HG03575 (cell line): ENCODE measurements at regions not wholly inside any gene's neighbourhood (a gene's known extent, or its start where the extent isn't known, plus 50 kb on each side); places are given as distances from the start of the nearest gene placed in this dataset.

Source experiments
- ATAC-seq: cut with Tn5 transposase; IDR thresholded peaks from one replicate; pipeline ENCODE4 v1.9.1; 2021; ENCODE audit not compliant: unreplicated experiment, insufficient number of reproducible peaks, low FRiP score; ENCODE audit errors: extremely low read depth

DNA sequence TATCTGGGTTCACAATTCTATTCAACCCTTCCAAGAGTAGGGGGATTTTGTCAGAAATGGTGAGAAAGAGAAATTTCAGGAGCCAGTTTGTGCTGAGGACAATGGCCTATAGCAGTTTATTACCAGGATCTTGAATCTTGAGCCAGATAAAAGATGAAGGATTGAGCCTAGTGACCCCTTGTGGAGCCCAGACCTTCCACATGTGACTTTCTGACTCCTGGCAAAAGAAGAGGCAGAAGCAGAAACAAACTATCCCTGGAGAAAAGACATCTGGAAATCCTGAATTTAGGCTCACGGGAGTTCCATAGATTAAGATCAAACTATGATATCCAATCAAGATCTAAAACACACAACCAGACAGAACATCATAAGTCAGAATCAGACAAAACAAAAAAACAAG, 60.9 kb upstream of the CHRM2 start:
- ATAC-seq, result no peak

DNA sequence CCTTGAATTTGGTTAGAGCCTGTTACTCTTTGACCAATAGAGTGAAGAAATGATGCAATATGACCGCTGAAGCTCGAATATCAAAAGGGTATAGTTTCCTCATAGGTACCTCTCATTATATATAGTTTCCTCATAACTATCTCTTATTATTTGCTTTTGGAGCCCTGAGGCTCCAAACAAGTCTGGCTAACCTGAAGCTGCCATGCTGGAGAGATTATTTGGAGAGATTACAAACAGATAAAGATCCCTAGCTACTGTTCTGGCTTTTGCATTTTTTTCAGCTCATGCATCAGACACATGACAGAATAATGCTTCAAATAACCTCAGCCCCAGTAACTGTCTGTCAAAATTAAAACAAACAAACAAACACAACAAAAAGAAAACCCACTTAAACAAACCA, 65.4 kb upstream of the CHRM2 start:
- ATAC-seq, result no peak

DNA sequence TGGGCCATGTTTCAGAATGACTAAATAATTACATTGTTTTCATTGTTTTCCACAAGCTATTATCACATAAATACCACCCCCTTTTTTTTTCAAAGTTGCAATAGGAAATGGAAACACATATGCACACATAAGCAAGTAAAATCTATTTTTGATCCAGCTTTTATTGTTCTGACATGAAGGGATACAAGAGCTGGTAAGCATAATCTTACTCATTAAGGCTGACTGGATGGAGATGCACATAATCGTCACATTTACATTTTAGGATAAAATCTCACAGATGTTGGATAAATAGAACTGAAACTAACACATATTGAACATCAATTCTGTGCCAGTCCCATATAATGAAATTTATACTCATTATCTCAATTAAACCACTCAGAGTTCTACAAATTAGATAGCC, 84.5 kb upstream of the CHRM2 start:
- ATAC-seq, result no peak

DNA sequence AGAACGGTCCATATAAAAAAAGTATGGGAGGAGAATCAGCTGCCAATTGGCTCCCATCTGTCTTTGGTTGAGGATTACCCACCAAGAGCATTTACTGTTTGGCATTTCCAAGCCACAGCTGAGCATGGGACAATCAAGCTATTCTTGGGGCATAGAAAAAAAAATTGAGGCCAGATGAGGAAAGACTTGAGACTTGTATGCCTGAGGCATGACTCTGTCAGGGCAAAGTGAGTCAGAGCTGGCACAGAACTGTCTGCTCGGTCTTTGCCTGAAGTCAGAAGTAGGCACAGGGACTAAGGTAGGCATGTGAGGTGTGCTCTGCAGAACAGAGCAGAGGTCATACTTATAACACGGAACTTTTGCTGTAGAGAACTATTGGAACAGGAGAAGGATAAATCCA, 126.5 kb upstream of the CHRM2 start:
- no peak for ATAC-seq

DNA sequence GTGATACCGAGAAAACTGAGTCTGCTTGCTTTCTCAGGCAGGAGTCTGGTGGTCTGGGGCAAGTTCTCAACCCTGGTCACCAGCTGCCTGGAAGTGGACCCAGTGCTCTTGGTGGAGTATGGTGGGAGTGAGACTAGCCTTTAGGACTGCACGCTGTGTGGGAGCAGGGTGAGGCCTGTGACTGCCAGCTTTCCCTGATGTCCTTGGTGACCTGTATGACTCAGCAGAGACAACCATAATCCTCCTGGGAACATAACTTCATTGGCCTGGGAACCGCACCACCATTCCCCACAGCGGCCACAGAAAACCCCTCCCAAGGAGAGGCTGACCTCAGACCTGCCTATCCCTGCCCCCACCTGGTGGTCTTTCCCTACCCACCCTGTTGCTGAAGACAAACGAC, 139.5 kb upstream of the CHRM2 start:
- ATAC-seq, result no peak

DNA sequence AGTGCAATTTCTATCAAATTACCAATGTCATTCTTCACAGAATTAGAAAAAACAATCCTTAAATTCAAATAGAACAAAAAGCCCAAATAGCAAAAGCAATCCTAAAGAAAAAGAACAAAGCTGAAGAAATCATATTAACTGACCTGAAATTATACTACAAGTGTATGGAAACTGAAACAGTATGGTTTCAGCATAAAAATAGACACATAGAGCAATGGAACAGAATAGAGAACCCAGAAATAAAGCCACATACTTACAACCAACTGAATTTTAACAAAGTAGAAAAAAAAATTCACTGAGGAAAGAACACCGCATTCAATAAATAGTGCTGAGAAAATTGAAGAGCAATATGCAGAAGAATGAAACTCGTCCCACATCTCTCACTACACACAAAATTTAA, 142.0 kb upstream of the CHRM2 start:
- ATAC-seq, result no peak

DNA sequence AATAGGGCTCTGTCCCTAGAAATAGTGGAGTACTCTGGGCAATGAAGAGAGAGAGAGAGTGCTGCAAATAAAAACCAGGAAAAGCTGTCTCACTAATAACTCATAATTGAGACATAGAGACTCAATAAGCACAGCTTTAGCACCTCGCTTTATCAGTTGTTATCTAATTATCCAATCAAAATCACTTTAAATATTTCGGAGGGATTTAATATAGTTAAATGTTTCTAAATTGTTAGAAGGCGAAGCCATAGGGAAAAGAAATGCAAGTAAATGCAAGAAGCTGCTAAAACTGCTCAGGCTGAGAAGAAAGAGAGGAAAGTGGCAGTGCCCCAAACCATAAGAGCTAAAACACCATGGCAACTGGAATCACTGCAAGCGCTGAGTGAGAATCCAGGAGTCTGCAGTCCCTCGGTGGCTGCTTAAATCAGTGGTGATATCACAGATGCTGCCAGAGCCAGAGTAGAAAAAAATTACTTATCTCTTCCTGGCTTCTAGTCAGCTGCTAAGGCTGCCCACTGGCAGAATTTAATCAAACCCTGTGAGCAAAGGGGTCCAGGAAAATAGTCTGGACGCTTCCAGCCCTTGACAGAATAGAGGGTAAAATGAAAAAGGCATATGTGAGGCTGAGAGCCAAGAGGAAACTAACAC, 150.4 kb upstream of the CHRM2 start:
- ATAC-seq, result no peak

DNA sequence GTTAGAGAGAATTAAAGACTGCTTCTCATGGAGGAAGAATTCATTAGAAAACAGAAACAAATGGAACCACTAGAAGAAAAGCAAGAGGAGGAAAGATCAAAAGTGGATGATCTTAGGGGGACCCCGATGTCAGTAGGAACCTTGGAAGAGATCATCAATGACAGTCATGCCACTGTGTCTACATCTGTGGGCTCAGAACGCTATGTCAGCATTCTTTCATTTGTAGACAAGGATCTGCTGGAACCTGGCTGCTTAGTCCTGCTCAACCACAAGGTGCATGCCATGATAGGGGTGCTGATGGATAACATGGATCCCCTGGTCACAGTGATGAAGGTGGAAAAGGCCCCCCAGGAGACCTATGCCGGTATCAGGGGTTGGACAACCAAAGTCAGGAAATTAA, 154.4 kb upstream of the CHRM2 start:
- no peak for ATAC-seq

DNA sequence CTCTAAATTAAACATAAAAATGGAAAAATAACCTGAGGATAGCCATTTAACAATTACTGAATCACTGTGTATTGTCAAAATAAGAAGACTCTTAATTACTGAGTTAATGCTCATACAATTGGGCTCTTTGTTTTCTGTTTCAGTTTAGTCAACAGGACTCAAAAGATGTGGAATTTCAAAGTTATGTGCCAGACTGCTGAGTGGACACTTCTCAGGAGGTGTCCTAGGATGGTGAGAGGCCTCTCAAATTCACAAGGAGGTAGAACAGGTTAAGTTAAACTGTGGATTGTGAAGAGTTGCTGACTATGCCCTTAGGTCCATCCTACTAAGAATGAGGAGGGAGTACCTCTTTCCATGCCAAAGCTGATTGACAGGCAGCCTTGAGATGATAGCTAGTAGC, 157.7 kb upstream of the CHRM2 start:
- no peak for ATAC-seq

DNA sequence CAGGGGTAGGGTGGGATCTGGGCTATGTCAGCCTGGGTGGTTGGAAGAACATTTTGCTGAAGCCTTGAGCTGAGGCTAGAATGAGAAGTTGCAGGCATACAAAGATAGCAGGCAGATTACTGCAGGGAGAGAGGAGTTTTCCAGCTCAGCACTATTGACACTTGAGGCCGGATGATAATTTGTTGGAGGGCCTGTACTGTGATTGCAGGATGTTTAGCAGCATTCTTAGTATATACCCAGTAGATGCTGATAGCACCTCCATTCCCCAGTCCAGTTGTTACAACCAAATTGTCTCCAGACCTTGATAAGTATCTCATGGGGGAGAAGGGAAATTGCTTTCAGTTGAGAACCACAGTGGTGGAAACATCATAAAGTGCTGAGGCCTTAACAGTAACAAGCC, 158.6 kb upstream of the CHRM2 start:
- ATAC-seq, result no peak

DNA sequence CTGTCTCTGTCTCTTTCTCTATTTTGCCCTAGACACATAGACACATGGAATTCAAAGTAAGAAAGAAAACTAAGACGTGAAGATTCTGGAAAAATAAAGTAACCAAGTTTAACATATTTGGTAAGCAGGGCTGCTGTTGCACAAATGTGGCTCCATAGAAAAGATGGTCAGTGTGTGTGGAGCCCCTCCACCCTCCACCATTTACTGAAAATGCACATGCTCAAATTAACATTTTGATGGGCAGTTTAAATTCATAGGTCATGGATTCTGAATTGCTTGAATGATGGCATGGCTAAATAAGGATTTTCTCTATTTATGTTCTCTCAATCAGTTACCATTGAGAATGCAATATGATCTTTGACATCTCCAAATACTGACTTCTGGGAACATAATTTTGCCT, 165.5 kb upstream of the CHRM2 start:
- ATAC-seq, result no peak

DNA sequence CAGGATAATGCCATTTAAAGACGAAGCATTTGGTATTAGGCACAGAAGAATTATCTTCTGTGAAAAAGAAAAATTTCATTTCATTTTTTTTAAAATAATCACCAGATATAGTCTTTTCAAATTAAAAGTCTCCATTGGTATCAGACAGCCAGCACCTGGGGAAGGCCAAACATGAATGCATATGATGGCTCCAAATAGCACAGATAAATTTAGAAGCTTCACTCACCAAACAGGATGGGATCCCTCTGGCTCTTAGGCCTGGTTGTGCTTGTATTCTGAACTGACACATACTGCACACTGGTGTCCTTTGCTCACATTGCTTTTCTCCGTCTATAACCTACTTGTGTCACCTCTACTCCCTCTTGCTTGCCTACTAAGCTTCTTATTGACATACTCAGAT, 169.5 kb upstream of the CHRM2 start:
- no peak for ATAC-seq

DNA sequence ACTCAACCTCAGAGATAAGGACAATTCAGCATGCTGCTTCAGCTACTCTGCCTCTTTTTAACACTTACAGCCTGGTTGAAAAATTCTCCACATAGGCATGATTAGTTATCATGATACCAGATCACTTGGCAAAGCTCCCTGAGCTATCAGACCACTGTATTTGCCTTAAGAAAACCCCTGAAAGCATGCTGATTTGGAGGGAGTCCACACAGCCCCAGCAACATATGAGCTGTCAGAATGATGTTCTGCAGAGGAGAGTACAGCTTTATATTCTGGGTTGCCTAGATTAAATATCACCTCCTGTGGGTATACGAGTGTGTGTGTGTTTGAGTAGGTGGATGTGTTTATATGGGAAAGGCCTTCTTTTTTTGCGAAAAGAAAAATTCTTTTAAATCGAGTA, 170.2 kb upstream of the CHRM2 start:
- no peak for ATAC-seq

DNA sequence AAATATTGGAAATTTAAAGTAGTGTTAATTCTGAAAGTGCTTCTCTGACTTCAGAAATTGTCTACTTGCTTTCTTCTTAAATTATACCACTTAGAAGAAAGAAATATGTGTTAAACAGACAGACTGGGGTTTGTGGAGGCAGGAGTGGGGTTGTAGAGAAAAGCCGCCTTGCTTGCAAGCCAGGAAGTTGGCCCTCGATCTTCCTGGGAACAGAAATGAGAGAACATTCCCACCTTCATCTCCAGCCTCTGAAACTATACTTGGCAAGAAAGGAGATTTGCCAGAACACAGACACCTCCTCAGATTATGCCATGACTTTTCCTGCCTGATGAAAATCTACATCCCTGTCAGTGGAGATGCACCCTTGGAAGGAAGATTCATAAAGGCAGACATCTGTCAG, 171.2 kb upstream of the CHRM2 start:
- no peak for ATAC-seq

DNA sequence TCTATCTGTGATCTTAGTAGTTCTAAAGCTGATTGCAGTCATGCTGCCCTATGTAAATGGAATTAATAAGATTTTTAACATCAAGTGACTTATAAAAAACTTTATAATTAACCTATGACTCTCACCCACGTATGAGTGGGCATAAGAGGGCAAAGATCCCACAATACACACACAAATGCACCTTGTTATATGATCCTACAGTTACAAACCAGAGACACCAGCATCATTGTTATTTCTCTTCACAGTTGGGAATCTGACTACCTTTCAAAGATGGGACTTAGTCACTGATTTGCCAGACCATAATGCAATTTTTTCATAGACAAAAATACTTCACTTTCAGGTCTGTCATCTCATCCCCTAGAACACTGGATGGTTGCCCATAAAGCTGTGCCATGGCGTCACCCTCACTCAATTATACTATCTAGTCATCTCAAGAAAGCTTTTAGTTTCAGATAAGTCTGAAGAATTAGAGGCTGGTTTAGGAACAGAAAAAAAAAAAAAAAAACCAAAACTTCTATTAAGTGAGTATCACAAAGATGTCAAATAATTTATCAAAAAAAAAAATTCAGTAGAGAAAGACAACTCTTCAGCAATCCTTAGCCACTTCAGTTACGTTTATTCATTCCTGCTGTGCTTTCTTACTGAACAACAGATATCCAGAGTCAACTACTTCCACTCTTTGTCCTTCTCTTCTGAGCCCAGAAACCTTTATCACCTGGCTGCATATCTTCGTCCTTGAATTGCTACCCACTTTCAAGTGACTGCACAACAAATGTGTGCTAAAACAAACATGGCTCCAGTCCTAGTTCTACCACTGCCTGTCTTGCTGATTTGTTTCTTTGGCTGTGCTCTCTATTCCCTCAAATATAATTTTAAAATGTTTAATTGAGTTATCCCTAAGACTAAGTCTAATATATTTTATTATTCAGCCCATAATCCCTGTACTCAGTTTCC, 175.0 kb upstream of the CHRM2 start:
- no peak for ATAC-seq

DNA sequence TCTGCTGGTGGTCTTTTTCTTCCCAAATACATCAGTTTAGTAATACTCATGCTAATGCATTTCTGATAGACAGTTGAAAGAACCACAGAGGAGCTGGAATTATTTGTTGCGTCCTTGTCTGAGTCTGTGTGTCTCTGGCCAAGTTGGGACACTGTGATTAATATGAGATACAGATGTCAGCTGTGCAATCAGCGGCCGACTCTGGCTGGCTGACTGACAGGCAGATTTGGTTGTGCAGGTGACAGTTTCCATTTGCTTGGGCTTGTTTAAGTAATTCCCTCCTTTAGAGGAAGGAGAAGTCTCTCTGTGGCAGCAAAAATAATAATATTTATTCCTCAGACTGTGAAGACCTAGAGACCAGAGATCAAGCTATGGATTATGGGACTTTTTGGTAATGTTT, 176.2 kb upstream of the CHRM2 start:
- ATAC-seq, result no peak

DNA sequence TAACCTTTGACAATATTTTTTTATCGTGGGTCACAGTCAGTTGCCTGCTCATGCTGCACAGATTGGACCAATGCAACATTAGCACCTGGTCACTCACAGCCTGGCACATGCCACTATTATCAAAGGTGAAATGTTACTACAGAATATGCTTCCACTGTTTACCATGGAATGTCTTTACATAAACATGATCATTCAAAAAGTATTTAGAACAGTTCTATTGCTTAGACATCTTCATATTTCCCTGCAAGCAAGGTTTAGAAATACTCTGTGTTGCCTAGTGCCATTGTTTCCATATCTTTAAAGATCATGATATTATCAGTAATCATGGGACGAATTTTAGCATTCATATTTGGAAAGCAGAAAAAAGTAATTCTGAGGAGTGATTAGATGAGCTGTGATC, 179.9 kb upstream of the CHRM2 start:
- no peak for ATAC-seq

DNA sequence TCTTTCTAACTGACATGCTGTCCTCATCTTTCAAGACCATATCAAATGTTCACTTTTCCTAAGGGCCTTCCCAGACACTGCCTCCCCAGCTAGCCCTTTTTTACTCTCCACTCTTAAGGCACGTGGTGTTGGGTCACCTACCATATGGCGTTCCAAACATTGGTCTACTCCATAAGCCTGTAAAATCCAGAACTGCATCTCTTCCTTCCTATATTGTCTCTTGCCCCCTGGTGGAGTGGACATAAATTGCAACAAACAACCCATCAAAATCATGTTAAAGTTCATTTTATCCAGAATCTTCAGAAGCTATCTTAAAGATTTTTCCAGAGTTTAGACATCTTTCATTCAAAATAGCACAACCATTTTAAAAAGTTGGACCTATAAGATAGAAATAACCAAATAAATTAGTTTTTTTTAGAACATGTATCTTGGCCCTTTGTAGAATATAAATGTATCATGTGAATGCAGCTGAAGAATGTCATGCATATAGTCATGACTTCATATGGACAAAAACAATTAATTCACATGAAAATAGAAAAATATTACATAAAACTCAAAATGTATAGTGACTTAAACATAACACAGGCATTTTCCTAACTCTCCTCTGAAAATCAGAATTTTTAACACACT, 180.6 kb upstream of the CHRM2 start:
- ATAC-seq, result no peak

DNA sequence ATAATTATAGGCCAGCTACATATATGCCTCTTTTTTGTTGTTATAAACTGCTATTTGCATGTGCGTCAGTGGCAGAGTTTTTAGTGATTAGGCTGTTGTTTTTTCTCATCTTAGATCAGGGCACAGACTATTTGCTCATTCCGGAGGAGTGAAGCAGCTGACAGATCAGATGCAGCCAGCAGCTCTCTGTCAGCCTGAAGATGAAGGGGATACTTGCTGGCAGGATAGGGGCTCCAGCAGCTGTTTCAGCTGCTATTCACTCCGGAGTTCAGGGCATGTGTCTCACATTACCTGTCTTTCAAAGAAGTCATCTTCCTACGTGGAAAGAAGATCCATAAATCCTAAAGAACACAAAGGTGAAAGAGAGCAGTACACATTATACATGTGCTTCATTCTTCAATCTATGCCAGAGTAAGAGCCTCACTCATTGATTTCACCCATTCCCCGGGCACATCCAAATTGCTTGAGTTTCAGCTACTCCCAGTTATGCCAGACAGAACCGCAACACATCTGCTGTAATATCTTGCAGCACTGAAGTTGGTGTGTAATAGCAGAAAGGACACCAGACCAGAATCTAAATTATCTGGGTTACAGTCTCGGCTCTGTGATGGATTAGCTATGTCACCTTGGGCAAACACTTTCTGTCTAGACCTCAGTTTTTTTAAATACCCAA, 182.8 kb upstream of the CHRM2 start:
- ATAC-seq, result no peak
